GM18508 (cell line): ENCODE measurements at regions not wholly inside any gene's neighbourhood (a gene's known extent, or its start where the extent isn't known, plus 50 kb on each side); places are given as distances from the start of the nearest gene placed in this dataset.
"Not testable (repeated sequence)": the region's sequence is repeated elsewhere in the genome, so short reads cannot be mapped to it uniquely, and the experiment has no call there.

Experiments used
- ATAC-seq: cut with Tn5 transposase; IDR thresholded peaks from one replicate; pipeline ENCODE4 v1.9.1; 2021; ENCODE audit warnings: moderate number of reproducible peaks; ENCODE audit not compliant: insufficient read depth, unreplicated experiment

- not testable (repeated sequence) for ATAC-seq
Measured at GRCh38 chr15:31644761-31645160, 318.1 kb downstream of the KLF13 start.

DNA sequence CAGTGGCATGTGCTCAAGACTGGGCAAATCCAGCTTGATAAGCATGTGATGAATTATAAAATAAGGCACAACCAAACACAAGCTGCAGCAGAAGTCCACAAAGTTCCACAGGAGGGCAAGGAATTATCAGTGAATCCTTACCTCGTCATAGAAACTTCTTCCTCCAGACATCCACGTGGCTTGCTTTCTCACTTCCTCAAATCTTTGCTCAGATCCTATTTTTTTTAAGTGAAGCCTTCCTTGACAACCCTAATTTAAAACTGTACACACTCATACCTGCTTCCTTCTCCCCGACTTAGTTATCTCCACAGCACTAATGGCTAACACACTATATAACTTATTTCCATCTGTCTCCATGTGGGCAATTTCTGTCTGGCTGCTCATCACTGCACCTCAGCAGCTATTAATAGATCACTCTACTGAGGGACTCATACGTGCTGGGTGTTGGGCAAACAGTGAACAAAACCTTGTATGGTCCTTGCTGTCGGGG lies 320.7 kb downstream of the KLF13 start:
- ATAC-seq, result not testable (repeated sequence)

DNA sequence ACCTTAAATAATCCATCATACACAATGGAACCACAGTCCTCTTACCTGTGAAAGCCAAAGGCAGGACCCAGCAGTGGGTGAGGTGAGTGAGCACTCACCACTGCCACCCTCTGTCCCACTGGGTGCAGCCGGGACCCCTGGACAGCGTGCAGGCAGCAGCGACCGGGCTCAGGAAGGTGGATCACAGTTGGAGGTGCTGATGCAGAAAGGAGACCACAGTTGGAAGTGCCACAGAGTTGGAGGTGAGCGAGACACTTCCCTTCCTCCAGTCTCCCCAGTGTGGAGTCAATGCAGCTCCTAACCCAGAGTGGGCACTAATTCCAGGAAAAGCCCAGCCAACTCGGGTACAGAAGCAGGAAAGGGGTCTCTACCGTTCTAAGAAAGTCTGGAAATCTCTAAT lies 323.0 kb downstream of the KLF13 start:
- not testable (repeated sequence) for ATAC-seq

DNA sequence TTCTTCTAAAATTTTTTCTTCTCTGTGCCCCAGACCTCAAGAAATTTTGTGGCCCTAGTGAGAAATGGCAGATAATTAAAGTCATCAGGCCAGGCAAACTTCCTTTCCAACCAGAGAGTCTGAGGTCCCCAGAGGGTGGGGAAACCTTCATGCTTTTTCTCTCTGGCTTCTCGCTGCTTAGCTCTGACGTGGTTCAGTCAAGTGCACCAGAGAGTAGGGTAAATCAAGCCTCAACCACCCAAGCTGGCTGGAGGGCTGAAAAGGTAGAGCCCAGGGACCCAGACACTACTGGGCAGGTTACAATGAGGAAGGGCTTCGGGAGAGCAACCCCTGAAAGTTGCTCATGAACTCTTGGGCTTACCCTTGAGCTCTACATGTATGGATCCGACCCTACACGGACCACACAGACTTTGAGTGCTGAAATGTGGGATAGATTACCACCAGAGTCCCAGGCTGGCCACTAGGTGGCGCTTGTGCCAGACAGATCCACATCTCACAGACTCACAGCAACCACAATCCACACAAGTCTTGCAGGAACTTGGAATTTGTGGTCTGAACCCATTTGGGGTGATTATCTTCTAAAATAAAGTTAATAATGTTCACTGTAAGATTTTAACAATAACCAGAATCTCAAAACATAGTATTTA lies 323.5 kb downstream of the KLF13 start:
- ATAC-seq, result not testable (repeated sequence)

GRCh38 chr15:31656915-31657314 lies 330.3 kb downstream of the KLF13 start:
- ATAC-seq, result not testable (repeated sequence)

DNA sequence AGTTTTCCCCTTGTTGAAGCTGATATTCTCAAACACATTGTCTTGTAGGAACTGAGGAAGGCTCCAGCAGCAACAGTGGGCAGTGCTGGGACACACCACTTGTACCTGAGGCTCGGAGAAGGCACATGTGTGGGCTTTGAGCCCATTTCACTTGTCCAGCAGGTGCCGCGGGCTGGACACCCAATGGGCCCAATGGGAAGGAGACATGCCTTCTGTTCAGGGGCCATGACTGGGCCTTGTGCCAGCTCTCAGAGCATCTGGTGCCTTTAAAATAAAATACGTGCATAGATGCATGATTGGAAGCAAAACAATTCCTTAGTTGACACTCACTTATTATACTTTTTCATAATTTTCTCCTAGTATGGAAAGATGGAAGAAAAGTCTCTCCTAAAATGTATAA lies 334.2 kb downstream of the KLF13 start:
- ATAC-seq, result no peak

DNA sequence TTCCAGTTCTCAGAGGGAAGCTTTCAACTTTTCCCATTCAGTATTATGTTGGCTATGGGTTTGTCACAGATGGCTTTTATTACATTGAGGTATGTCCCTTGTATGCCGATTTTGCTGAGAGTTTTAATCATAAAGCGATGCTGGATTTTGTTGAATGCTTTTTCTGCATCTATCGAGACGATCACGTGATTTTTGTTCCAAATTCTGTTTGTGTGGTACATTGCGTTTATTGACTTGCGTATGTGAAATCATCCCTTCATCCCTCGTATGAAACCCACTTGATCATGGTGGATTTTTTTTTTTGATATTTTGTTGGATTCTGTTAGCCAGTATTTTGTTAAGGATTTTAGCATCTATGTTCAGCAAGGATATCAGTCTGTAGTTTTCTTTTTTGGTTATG lies 339.1 kb downstream of the KLF13 start:
- ATAC-seq, result not testable (repeated sequence)

GRCh38 chr15:31669158-31669908 lies 342.7 kb downstream of the KLF13 start:
- ATAC-seq, result not testable (repeated sequence)

GRCh38 chr15:31673263-31673662 lies 346.6 kb downstream of the KLF13 start:
- ATAC-seq, result not testable (repeated sequence)

DNA sequence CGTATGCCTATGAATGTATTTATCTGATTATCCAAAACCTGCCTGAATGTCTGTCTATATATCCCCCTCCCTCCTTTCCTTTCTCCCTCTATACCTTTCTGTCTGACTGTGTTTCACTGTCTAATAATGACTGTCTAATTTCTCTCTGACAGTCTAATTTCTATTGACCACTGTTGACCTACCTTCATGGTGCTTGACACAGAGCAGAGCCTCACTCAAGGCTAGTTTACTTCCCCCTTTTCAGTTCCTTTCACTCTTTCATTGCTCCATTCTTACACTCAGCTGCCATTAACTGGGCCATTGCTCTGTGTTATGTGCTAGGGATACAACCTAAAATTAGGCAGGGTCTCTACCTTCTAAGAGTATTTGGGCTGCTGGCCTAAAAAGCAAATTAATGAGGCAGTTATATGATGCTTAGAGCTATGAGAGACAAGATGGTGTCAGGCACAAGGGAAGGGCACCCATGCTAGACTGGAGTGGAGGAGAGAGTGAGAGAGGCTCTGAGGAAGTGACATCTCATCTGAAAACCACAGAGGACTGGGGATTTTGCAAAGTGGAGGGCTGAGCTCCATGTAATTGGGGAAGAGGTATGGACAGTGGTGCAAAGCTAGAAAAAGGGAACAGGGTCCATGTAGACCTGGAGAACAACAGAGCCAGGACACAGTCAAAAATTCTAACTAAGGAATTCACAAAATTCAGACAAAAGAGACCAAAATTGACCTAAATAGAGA lies 348.6 kb upstream of the CHRNA7 start:
- not testable (repeated sequence) for ATAC-seq

DNA sequence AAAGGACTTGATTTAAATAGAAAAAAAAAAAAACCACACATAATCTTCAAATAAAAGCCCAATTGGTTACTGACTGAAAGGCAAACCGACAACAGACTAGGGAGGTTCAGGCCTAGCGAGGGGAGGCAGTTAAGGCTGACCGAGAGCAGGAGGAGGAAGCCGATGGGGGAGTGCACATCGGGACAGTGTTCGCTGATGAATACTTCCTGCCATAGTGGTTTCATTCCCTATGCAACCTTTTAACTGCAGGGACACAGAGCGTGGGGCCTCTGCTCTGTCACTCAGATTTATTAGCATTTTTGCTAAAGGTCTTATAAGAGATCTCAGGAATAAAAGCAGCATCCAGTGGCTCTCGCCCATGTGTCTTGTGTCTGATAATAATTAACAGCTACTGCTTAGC lies 343.2 kb upstream of the CHRNA7 start:
- not testable (repeated sequence) for ATAC-seq

DNA sequence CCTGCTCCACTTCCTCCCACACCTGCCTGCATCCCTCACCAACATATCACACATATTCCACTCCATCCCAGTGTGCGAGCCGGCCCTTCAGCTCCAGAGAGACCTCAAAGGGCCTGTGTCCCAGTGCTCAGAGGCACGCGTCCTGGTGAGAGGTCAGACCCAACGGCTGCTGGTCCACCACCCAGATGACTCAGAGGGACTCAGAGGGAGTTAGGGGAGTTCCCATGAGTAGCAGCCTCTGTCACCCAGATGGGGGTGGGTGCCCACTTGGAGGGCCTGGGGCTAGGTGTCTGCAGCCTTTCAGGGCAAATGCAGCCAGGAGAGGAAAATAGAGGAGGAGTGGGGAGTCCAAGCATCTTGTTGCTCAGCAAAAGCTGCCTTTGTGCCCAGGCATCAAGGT lies 333.8 kb upstream of the CHRNA7 start:
- ATAC-seq, result not testable (repeated sequence)

GRCh38 chr15:31705076-31705678 lies 325.1 kb upstream of the CHRNA7 start:
- ATAC-seq, result not testable (repeated sequence)

- ATAC-seq, result peak; percentile 56
Measured at GRCh38 chr15:31707944-31708702, 322.2 kb upstream of the CHRNA7 start.

GRCh38 chr15:31708703-31709327 lies 321.5 kb upstream of the CHRNA7 start:
- ATAC-seq, result peak; percentile 53

GRCh38 chr15:31709479-31709878 lies 320.8 kb upstream of the CHRNA7 start:
- not testable (repeated sequence) for ATAC-seq

- ATAC-seq, result not testable (repeated sequence)
Measured at GRCh38 chr15:31710806-31711205, 319.5 kb upstream of the CHRNA7 start.

- ATAC-seq, result not testable (repeated sequence)
Measured at GRCh38 chr15:31715208-31715607, 315.1 kb upstream of the CHRNA7 start.

DNA sequence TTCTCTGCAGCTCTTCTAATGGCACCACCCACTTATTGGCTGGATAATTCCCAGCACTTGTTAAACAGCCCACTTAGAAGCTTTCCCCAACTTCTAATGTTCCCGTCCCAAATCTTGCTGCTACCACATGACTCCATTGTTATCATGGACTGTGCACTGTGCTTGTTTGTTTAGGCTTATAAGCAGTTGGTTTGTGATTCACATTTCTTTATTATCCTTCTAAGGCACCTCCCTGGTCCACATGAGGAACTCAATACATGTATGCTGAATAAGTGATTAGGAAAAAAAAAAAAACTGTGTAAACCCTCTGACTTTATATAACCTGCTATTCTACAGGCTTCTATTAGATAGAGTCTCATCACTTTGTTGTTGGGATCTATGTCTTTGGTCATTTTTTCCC lies 311.7 kb upstream of the CHRNA7 start:
- not testable (repeated sequence) for ATAC-seq
